Stimulated activated CD8-positive, alpha-beta memory T cell treated with anti-CD3 and anti-CD28 coated beads, Interleukin-15, amount 100 ng/mL, for 48 hours (primary cell): ENCODE measurements at regions not wholly inside any gene's neighbourhood (a gene's known extent, or its start where the extent isn't known, plus 50 kb on each side); places are given as distances from the start of the nearest gene placed in this dataset.

Experiments used
- DNase-seq, 2 donors: peaks; one replicate each; pipeline ENCODE4 v3.0.0-alpha.2; 2020; ENCODE audit warnings: low read depth in 2 of 2

DNA sequence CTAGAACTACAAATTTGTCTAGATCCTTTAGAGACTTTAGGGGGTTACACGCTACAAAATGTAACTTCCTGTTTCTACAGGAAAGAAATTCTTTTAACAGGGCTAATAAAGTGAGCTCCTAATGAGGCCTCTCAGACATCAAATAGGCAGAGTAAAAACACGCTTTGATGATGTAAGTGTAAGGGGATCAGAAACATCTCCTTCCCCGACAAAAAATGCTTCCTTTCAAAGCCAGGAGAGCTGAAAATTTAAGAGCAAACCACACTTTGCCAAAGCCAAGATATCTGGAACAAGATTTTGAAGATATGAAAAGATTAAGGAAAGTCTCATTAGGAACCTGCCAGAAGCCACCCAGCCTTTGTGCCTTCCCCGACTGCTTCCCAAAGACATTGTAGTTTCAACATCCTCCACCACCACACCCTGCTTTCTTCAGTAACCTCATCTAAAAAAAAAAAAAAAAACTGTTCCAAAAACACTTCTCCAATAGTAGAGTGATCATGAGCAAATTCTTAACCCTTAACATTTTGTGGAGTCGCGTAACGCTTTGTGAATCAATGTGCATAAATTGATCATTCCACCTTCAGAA is 505.0 kb upstream of the THBS1 start:
- no peak for DNase-seq

DNA sequence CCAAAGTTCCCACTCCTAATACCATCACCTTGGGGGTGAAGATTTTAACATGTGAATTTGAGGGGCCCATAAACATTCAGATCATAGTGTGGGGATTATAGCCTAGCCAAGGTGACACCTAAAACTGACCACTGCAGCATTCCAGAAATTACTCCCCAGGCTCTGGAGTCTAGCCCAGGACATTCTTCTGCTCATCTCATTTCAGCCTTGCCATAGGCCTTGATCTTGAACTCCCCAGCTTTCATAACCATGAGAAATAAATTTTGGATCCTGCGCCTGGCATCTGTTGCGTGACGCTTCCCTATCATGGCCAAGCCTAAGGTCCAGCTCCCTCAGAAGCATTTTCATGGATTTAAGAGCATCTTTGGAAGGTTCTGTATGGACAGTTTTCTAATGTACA is 502.9 kb upstream of the THBS1 start:
- DNase-seq, result no peak

DNA sequence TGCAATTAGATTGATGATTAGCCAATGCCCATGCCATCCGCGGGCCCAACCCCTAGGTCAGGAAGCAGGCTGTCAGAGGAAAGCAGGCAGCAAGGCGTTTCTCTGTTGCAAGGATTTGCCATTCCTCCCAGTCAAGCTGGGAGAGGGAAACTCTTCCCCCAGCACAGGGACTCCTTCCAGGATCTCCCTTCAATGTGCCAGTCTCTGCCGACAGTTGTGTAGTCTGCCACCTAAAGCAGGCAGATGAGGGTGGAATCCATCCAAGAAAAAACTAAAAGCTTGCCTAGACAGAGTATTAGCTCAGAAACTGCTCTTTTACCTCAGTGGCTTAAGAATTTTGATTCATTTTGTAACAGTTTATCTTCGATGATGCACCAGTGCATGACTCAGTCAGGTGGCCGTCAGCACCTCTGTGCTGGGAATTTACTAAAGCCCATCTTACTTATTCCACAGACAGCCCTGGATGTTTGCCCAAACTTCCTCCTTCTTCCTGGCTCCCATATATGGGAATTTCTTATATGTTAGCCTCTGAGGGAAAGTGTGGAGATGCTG is 501.5 kb upstream of the THBS1 start:
- DNase-seq, result no peak

DNA sequence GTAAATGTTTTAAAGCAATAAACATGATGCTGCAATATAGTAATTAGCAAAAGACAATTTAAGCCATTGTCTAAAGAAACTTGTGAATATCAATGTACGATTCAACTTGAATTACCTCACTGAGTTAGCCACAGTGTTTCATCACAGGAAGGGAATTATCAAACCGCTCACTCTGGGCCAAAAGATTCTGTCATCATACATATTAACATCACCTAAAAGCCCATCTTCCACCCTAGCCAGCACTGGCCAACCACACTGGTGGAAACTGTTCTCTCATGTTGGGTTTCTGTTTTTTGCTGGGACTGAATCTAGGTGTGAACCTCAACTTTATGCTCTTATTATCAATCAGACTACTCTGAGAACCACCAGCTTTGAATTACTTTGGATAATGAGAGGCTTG is 497.7 kb upstream of the THBS1 start:
- no peak for DNase-seq

DNA sequence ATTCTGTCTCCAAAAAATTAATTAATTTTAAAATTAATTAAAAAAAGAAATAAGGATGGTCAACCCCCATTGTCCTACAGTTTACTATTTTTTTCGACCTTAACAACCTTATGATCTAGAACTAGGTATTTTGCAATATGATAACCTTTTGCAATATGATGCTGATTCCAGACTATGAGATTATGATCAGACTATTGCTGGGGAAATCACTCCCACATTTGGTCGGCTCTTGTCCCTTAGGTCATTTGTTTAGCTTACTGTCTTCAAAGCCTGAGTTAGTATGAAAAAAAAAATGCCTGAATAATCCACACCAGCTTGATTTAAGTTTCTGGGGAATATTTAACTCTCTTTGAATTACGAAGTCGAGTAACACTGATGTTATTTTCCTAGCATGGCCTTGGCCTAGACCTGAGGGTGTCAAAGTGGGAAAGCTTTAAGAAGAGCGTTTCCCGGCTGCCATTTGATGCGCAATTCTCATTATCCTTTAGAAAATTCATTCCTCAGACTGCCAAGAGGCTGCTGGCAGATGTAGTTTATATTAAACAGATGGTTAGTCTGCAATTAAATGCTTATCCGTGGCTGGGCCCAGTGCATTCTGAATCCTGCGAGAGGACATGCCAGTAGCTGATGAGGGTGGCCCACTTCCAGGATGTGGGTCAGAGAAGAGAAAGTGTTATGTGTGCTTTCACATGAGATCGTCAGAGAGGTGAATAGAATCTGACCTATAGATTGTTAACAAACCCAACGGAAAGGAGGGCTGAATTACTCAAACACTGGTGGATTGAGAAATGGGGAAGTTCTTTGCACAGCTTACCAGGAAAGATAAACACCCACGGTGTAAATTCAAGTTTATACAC is 496.0 kb upstream of the THBS1 start:
- no peak for DNase-seq

DNA sequence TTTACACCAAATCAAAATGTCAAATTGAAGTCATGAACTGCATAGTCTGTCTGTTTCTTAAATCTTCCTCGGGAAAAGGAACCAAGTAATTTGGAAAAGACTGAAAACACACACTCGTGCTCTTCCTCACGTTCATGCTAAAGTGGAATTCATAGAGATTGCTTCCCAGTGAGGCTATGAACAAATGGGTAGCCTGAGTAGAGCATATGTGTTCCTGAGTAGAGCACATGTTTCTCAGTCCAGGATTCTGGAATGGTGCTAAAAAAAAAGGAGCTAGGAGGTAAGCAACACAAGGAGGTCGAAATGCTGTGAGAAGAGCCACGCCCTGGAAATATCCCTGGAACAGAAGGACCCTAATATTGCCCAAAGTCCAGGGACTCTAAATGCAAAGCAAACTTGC is 494.2 kb upstream of the THBS1 start:
- DNase-seq, result no peak

DNA sequence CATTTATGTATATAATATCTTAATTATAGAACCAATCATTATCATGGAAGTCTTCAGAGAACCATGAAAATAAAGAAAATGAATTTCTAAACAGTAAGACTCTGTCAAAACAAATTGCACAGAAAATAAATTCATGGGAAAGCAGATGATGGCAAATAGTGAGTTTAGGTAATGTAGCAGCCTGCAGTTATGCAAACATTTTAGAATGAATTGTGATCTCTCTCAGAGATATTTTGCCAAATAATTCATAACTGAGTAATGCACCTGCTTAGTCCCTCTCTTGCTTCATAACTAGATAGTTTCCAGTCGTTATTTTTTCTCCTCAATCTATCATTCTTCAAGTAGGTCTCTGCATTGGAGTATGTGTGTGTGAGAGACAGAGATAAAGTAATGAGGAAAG is 492.7 kb upstream of the THBS1 start:
- no peak for DNase-seq

DNA sequence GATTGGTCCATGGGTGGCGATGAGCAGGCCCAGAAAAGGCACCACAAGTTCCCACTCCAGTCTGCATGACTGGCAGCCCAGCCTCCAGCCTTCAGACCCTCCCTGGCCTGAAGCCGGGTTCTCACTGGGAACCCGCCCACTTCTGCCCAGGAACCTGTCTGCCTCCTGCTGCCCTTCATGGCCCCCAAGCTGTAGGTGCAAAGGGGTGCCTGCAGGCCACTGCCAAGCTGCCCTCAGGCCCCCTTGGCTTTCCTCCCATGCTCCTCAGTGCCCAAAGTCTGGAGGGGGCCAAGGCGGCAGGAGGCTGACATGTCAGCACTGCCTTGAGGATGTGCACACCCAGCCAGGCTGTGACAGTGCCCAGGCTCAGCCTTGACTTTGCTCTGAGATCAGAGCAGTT is 488.5 kb upstream of the THBS1 start:
- DNase-seq, result no peak

DNA sequence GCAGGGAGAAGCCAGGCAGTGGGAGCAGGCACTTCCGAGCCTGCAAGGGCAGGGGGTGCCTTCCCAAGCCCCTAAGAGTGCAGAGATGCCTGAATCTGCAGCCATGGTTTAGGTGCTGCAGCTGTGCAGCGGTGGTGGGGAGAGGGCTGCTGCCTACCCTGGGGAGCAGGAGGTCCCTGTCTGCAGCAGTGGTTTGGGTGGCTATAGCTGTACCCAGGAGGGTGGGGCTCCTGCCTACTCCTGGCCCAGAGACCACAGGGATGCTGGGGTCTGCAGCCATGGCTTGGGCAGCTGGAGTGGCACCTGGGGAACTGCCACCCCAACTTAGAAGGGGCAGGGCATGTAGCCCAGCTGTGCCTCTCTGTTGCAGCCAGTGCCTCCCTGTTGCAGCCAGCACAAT is 488.1 kb upstream of the THBS1 start:
- no peak for DNase-seq

DNA sequence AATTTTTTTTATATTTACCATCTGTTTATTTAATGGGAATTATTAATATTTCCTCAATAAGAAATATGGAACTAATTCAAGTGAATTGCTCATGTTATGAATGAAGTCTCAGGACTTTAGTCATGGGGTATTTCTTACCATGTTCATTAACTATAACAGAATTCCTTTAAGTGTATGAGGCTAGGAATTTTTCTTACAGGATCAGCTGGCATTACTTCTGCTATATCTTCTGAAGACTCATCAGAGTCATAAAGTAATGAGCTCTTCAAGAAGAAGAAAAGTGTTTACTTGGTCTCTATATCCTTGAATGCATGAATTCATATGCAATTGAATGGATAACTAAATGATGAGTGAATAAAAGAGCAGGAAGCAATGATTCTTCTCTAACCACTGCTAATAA is 486.8 kb upstream of the THBS1 start:
- no peak for DNase-seq

DNA sequence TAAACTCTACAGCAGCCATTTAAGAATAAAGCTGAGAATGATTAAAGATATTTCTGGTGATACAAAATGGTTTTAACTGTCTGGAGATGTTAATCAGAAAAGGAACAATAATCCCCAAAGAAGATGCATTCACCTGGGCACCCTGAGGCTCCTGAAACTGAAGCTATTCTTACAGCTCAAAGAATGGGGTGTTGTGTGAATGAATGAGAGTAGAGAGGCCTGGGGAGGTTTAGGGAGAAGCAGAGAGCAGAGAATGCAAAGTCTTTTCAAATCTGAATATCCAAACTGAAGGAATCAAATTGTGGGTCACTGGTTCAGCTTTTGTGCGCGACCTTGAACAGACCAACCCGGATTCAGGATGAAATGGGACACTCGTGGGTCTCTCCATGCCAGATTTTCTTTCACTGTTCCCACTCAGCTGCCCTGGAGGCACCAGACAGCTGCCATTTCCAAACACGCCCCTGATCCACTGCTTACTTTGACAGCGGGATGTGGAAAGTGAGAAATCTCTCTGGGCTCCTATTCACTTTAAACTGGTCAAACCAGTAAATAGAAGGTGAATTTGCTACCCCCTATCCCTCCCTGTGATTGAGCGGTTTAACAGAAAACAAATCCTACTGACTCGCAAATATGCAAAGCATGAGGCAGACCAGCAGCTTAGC is 485.5 kb upstream of the THBS1 start:
- DNase-seq, result no peak

DNA sequence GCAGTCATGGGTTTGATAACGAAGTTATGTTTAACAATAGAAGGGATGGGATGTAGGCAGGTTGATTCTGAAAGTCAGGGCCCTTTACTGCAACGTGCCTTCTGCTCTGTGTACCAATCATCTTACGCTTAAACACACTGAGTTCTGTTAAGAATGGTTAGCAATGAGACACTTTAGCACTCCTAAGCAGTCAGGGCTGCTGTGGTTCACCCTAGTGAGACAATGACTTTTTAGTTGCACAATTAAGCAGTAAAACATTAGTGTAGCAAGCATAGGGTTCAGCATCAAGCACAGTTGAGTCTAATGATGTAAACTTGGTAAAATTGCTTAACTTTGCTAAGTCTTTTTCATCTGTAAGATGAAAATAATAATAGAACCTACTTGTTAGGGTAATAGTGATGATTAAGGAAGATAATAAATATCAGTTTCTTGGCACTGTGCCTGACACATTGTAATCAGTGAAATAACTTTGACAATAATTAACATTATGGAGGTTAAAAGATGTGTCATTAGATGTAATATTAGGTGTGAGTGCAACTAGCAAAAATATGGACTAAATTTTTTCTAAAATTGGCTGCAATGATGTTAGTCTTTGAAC is 484.2 kb upstream of the THBS1 start:
- DNase-seq, result no peak

DNA sequence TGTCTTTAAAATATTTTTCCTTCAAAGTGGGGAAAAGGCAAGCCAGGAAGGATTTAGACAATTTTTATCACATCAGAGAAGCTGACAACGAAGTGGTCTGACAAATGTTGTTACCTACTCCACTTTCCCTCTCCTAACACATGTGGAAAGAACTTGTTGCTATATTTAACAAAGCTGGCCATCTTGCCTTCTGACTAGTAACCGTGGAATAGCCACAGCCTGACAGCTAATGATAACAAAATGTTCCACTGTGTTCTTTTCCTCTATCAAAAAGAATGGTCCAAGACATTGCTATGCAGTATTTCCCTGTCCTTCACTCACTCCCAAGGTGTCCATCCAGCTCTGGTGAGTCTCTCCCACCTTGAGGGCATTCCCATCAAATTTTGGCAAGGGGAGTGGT is 481.4 kb upstream of the THBS1 start:
- no peak for DNase-seq

DNA sequence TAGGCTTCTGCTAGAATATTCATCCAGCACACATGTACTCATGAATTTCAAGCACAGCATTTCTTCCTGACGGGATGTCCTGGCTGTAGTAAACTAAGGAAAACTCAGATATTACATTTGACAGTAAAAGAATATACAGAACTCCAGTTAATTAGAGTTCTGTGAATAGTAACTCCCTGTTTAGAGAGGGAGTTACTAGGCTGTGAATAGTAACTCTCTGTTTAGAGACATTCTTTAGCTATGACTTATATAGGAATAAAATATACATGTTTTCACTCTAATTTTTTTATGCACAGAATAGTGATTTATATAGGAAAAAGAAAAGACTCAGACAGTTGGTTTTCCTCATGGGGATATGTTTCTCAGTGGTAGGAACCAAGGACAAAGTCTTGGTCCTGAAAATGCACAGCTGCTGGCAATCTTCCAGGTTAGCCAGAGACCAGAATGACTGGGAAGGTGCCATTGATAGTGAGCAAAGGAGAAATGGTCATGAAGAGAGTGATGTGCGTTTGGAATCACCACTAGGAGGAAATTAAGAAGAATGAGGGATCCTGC is 480.7 kb upstream of the THBS1 start:
- DNase-seq, result no peak

DNA sequence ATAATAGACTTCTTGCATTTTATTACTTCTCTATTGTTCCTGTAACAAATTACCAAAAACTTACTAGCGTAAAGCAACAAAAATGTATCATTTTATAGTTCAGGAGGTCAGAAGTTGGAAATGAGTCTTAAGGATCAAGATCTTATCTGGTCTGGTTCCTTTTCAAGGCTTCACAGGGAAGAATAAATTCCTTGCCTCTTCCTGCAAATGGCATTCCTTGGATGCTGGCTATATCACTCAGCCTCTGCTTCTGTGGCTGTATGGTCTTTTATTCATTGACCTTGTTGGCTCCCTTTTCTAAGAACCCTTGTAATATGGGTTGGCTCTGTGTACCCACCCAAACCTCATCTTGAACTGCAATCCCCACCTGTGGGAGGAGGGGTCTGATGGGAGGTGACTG is 478.4 kb upstream of the THBS1 start:
- no peak for DNase-seq

DNA sequence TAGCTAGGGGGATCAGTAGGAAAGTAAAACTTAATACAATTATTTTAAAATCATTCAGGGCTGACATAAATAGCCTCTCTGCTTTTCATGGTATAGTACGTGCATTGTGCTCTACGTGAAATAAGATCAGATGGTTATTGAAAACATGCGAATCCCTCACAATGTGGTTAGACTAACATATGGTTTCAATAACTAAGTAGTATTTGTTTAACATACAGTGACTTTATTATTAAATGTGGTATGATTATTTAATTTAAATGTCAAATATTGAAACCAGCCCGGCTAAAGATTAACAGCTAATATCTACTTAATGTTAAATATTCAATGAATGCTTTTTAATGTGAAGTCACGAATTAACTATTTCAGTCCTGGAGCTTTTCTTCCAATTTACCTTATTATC is 473.9 kb upstream of the THBS1 start:
- DNase-seq, result no peak

DNA sequence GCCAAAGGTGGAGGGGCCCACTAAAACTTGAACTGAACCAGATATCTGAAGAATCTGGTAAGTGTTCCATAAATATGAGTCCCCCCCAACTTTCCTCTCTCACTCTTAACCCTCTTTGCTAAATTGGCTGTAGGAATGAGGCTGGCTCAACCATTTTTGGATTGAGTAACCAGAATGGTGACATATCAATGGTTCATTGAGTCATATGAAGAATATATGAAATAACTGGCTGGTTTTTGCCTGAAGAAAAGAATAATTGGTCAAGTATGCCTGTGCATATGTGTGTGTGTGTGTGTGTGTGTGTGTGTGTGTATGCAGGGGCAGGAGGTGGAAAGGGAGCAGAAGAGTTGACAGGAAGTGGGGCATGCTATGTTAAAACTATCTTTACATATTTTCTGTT is 472.9 kb upstream of the THBS1 start:
- DNase-seq, result no peak

DNA sequence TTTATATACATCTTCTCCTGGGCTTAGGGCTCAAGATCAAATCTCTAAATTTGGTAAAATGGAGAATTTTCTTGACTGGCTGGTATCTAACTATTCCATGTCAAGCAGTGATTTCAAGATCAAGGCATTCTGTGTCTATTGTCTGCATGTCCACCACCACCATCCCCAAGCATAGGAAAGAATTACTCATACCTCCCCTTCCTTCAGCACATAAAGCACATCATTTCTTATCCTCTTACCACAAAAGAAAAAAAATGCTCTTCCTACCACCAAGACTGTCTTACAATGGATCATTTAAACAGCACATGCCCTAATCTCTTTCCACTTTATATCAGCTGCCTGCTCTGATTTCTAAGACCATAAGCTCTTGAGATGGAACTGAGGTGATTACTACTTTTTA is 470.5 kb upstream of the THBS1 start:
- DNase-seq, result no peak

DNA sequence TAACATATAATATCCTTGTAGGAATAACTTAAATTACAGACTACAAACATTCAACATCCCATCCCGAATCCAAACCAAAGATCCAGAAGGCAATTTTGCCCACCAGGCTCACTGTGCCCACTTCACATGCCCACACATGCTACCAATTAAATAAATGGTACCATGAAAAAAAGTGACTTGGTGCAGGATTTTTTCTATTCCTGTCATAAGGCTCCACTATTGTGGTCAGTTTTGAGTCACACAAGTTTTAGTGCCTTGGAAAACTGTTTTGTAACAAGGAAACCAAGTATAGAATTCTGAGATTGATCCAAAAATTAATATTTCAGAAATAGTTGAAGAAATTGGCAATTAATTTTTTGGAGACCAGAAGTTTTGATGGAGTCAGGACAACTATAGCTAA is 470.1 kb upstream of the THBS1 start:
- no peak for DNase-seq

DNA sequence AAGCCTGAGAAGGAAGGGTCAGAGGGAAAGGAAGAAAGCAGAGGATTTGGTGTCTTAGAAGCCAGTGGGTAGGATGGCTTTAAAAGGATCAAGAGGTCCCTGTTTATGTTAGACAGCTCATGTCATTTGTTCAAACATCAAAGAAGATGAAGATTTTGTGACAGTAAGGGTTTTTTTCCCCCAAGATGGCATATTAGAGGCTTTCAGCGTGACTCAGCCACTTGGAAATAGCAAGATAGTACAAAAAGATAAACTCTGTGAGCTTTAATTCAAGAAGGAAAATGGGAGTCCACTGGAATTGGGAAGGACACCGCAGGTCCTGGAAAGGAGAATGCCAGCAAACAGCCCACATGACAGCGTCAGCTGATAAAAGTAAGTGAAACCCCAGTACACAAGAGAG is 467.1 kb upstream of the THBS1 start:
- no peak for DNase-seq

DNA sequence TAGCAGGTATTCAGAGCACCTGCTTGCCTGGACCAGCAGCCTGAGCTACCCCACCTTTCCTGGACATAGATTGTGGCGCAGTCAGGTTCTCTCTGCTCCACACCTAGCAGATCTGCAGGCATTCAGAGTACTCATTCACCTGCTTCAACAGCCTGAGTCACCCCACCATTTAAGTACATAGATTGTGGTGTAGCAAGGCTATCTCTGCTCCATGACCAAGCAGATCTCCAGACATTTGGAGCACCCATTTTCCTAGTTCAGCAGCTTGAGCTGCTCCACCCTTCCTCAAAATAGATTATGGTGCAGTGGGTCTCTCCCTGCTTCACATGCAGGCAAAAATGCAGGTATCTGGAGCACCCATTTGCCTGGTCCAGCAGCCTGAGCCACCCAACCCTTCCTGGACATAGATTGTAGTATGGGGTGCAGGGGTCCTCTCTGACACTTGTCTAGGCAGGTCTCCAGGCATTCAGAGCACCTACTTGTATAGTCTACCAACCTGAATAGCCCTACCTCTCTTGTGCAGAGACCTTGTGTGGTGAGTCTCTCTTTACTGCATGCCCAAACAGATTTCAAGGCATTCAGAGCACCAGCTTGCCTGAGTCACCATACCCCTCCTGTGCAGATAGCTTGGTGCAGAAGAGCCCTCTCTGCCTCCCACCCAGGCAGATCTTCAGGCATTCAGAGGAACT is 466.0 kb upstream of the THBS1 start:
- no peak for DNase-seq
